Stromal cell of bone marrow (primary cell): ENCODE measurements at regions not wholly inside any gene's neighbourhood (a gene's known extent, or its start where the extent isn't known, plus 50 kb on each side); places are given as distances from the start of the nearest gene placed in this dataset.
A peak's percentile ranks its signal among the peaks of the same experiment; 100 is the strongest.

Experiments used
- DNase-seq: peaks from one replicate; pipeline ENCODE4 v3.0.0-alpha.2; 2012; ENCODE audit warnings: low read depth

DNA sequence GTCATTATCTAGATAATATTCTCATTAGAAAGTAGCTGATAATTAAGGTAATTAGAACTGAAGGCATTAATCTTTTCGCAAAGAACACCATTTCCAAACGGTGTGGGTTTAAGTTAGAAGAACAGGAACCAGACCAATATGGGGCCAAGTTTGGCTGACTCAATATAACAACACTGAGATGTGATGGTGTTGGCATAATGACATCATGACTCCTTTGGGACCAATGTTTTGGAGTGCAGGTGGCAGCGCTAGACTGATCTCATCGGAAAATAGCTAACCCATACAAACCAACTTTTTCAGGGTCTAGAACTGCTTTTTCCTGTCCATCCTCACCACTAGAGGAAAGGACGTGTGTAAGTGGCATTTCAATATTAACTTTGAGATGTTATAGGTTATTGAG is 1171.7 kb upstream of the ZEB2 start:
- DNase-seq, result no peak

DNA sequence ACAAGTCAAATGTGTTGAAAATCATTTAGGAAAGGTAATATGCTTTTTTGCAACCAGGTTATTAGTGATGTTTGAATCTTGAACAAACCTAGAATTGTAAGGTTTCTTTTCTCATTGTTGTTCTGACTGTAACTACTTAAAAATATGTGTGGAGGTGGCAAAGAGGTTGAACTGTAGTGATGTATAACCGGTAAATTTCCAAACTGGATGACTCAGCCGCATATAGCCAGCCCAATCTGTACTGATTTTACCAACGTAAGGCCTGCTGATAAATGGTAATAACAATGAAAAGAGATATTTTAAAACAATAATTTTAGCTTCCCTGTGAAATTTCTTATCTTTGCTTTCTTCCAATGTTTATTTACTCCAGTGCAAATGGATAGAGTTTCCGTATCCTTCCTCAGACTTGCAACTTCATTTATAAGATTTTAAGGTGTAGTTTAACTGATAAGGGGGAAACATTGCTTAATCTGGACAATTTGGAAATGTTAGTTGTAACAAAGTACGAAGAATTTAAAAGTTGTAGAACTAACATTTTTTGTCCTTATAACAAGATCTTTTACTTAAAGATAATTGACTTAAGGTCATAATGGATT is 1170.4 kb upstream of the ZEB2 start:
- DNase-seq, result no peak

DNA sequence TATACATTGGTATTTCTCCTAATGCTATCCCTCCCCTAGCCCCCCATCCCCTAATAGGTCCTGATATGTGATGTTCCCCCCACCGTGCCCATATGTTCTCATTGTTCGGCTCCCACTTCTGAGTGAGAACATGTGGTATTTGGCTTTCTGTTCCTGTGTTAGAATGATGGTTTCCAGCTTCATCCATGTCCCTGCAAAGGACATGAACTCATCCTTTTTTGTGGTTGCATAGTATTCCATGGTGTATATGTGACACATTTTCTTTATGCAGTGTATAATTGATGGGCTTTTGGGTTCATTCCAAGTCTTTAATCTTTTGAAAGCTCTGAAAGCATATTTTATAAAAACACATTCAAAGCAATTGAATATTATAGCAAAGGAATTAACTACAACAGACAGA is 1169.4 kb upstream of the ZEB2 start:
- no peak for DNase-seq

DNA sequence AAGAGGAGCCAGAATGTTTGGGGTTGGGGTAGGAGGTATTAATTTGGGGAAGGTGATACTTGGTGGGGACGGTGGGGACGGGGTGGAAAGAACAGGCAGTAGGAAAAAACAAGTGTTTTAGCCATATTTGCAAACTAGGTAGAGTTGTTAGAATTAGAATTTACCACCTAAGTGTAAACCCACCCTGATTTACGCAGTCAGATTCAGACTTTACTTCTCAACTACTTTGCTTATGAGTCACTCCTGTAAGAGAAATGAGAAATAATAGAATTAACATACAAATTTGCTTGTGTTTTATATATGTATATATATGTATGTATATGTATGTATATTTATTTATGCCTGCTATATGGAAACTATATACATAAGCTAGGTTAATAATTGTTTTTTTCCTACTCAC is 1168.2 kb upstream of the ZEB2 start:
- DNase-seq, result no peak

DNA sequence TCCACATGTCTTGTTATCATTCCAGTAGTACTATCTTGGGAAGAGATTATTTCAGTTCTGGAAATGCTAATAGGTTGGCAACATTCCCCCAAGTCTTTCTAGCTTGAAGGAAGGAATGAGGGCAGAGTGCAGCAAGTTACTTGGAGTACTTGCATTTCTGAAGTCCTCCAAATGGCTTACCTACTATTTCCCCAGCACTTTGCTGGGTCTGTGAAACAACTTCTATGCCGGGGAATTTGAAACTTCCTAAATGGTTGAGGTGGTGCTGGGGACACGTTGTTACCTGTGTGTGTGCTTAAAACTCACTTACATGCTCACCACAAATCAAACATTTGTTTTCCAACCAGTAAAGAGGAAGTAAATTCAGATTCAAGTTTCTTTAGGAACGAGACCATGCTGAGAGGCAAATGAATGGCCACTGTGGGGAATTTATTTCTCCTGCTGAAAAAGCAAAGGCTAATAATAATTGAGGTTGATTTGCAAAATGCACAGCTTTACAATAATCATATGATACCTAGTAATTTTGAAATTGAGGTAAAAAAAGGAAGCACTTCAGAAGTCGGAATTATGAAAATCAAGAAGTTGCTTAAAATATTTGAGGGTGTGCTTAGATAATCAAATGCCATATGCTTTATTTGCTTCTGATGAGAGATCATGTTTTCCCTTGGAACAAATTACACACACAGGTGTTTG is 1167.7 kb upstream of the ZEB2 start:
- no peak for DNase-seq

DNA sequence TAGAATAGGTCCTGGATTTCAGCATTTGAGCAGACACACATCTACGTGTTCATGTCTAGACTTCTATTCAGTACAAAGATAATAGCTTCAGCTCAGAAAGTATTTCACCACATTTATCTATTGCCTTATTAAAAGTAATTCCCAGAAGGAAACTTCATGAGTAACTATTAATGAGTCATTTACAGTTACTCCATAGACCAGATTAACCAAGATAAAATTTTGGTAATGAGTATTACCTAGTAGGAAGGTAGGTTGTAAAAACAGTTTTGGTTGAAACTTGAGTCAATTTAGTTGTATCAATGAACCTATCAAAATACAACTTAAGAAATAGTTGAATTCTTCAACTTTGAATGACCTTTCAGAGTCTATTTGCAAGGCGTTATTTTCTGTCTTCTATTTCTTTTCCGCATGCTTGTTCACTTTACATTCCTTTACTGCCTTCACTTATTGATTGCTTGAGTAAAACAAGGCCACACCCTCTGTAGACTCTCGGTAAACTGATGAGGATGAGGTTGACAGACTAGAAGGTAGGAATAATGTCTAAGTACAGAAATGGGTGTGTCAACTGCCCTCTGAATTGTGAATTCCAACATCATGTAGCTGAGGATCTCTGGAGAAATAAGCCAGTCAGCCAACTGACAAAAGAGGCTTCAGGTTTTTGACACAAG is 1165.6 kb upstream of the ZEB2 start:
- no peak for DNase-seq

DNA sequence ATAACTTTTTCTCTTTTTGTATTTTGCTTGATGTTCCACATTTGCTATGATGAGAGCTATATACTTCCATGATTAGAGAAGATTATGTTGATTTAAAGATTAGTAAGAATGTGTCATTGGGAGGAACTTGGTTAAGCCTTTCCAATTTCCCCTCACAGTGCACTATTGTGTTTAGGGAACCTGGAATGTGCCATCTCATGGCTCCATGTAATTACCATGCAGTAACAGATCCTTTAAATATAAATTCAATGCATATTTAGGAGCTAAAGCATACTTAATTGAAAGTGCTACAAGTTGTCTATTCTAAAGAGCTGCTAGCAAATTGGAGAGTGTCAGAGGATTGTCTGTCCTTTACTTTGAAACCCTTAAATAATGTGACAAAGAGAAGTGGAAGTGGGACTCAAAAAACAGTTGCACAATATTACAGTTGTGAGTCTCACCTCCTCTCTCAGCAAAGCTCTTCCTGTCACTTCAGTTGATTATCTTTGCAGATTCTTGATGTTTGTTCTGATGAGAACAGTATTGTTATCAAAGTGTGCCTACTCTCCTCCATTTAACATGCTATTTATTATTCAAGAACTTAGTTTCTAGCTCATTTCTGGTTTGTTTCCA is 1162.7 kb upstream of the ZEB2 start:
- peak; percentile 40 for DNase-seq

DNA sequence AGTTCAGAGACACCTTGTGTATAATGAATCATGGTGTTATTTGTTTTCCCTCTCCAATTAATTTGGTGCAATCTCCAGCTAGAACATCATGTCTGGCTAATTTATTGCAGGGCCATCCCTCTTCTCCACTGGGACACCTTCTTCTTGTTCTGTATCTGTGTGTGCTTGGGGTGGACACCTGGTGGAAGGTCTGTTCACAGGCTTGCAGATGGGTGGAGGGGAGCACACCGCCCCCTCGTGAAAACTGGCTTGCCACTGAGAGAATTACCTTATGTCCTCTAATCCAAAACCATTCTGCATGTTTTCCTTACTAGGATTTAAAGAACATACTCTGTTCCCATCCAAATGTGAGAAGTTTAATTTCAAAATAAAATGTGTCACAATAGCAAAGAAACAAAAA is 1160.4 kb upstream of the ZEB2 start:
- no peak for DNase-seq

DNA sequence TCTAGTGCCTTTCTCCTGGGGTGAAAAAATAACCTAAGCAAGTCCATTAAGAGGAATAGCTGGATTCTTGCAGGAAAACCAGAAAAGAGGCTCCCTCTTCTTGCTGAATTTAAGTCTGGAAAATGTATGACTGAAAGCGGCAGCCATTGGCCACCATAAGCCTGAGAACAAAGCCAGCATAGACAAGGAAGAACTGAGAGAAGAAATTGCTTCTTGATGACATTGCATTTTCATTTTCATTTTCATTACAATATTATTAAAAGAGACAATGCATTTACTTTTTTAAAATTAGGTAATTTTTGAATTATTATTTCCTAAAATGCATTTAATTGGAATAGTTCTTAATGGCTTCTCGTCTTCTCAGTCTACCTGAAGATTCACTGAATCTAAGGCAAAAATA is 1157.5 kb upstream of the ZEB2 start:
- DNase-seq, result no peak

DNA sequence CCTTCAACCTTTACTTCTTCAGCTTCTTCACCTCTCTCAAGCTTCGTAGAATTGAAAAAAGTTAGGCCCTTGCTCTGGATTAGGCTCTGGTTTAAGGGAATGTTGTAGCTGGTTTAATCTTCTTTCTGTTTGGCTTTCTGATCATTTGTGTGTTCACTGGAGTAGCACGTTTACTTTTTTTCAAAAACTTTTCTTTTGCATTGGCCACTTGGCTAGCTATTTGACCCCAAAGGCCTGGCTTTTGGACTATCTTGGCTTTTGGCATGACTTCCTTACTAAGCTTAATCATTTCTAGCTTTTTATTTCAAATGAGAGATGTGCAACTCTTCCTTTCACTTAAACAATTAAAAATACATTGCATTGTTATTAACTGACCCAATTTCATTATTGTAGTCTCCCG is 1154.8 kb upstream of the ZEB2 start:
- DNase-seq, result no peak

DNA sequence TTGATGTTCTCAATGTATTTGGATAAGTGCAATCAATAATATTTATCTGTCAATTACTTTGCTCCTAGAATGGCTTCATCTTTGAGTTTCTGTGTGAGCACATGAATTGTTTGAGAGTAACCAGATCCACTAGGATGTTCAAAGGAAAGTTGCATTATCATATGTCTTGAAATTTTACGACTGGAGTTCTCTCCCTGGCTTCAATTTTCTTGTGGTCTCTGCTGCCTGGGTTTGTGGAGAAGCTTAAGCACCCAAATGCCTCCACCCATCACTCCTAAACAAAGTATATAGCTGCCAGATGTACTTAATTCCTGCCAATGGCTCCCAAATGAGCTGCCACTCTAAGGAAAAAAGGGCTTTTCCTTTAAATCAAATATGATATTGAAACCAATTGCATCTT is 1149.4 kb upstream of the ZEB2 start:
- DNase-seq, result no peak

DNA sequence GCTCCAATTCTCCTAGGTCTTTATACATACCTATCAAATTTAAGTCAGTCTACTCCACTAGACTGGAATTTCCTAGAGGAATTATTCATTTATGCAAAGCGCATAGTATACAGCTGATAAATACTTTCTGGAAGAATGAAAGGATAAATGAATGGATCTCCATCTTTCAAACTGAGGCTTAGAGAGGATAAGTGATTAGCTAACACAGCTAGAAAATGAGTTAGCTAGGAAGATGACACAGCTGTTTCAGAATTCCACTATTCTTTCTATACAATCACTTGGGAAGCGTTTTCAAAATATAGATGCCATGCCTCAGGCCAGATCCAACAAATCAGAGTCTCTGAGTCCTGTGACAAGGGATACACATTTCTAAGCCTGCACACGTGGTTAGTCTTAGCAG is 1146.6 kb upstream of the ZEB2 start:
- DNase-seq, result no peak

DNA sequence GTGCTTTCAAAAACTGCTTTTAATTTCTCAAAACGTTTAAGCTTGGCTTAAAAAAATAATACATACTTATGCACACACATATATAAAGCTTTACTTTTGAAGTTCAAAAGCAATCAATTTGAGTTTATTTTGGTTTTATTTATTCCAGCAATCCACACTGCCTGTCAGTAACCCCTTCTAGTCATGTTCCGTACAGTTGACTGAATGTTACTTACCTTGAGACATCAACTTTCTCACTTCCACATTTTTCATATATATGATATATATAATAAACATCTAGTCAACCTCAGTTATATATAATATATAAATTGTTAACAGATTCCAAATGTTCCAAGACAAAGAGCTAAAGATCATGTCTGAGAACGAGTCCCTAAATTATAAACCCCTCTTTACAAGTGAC is 1137.3 kb upstream of the ZEB2 start:
- no peak for DNase-seq

DNA sequence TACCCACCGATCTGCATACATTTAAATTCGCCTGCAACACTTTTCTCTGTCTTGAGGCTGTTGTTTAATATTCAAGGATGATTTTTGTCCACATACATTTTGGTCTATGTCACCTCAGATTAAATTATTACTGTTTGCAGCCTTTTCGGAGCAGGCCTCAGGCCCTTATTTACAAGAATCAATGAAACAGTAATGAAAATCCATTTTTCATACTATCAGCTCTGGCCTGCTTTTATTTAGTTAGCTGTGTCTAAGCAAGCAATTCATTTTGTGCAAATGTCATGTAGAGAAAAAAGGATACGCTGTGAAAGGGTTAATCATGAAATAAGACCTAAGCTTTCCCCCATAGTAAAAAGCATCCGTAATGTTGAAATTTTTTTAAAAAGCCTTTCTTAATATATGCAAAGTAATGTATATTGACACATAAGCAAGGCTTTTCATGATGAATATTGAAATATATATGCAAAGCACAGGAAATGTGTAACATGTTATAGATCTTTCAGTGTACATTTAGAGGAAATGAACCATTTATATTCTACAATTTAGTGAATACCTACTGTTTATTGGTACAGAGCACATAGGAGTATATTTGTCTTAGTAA is 1135.3 kb upstream of the ZEB2 start:
- DNase-seq, result no peak

DNA sequence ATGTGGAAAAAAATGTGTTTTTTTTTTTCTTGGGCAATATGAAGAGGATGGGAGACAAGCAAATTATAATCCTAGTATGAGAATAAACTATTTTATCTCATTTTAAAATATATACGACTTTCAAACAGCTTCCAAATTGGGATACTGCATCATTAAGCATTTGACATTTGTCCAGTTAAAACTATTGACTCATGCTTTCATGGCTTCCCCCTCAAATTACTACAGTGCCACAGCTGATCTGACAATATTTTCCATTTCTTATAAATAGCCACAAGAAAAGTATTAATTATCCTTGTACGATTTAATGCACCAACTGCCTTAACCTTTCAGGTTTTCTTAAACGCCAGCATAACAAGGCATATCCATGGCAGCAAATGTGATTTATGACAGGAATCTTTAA is 1134.8 kb upstream of the ZEB2 start:
- peak; percentile 29 for DNase-seq

DNA sequence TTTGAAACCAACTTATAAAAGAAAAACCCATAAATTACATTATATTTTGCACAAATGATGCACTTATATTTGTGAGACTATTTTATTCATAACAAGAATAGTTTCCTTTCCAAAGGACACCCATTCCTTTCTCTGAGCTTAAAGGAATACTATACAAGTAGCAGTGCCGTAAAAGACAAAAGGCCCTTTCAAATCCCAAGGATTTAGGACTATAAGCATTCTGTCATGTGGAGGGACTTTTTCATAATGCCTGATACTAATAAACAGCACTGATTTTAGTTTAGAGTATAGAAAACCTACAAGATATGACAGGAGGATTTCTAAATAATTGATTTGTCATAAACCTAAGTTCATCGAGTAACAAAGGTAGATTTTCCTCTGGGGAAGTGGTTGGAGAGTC is 1134.2 kb upstream of the ZEB2 start:
- DNase-seq, result no peak

DNA sequence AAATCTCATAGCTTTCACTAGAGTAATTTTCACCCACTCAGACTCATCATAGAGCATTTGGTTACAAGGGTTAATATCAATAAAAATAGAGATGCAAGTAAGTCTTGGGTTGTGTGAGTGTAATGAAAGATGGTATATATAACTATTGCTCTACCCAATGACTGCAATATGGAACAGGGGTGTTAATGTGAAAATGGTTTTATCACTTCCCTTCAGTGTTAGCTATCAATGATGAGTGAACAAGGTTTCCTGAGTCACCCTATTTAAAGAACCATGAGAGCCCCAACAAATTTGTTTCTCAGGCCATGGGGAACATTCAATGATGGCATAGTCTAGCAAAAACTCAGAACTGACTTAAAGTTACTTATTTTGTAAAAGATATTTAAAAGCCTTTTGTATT is 1133.6 kb upstream of the ZEB2 start:
- no peak for DNase-seq

DNA sequence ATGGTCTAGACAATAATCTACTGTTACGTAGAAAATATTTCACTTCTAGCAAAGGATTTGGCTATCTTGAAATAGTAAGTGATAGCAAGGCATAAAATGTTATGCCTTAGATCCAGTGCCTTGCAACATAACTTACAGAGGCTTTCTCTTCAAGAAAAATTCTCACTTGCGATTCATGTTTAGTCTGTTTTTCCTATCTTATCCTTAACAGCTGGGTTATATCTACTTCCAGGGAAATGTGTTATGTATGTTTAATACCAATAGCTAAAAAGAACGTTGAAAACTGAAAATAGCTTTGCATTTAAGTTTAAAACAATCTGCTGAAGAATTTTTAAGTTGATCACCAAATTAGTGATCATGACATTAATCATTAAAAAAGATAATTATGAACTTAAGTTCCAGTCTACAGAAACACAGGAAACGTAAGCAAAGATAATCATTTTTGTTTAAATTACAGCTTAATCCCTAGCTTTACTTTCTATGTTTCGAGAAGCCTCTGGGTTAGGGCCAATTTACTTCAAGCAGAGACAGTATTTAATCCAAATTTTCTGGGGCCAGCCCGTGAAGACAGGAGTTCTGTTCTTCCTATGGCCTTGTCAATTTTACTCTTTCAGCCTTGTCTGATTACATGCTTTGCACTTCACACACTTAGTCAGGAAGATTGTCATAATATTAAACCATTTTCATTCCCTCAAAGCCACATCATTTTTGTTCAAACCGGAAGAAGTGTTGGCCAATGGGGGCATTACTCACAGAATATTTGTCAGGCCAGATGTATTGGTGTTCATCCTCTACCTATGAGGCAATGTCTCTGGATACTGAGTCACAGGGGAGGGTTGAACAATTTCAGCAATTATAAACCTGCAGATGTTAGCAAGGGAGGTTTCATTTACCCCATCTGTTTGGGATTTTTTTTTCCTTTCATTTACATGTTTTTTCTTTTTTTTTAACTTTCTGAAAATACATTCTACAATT is 1132.9 kb upstream of the ZEB2 start:
- peak; percentile 78 for DNase-seq

DNA sequence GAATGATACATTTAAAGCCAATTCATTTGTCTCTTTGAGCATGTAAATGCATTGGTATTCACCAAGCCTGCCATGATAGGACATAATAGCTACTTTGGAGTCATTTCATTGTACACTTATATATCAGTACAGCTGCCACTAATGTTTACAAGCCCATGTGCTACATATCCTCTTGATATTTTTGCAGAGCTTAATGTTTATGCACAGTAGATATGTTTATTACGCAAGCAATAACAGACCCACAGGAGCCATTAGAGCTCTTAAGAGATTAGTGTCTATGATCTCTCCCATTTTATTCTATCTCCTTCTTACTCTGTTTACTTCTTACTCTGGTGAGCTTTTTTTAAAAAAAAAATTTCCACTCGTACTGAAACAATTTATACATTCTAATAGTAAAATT is 1132.1 kb upstream of the ZEB2 start:
- no peak for DNase-seq

DNA sequence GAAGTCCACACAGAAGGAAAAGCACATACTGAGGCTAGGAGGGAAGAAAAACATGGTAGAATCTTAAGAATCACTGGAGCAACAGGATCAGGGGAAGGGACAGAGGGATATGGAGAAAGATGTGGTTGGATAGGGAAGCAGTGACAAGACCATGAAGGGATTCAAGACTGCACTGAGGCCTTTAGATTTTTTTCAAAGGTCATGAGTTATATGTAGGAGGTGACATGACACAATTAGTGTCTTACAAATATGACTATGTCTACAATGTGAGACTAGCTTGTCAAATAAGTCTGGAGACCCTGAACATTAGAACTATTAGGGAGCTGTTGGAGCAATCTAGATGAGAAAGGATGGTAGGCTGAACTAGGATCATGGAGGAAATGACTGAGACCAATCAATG is 1130.3 kb upstream of the ZEB2 start:
- no peak for DNase-seq

DNA sequence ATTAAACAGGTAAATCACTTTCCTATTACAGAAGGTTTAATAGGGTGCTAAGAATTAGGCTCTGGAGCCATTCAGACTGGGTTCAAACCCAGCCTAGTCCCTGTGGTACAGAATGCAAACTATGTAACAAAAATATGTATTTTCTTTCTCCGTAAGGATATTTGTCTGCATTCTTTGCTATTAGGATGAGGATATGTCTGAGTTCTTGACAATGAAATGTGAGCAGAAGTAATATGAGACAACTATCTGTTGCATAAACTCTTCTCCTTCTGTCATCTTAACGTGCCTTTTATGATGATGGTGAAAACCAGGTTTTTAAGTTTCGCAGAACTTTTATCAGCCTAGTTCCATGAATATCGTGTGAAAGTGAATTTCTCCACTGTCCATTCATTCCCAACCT is 1129.1 kb upstream of the ZEB2 start:
- no peak for DNase-seq

DNA sequence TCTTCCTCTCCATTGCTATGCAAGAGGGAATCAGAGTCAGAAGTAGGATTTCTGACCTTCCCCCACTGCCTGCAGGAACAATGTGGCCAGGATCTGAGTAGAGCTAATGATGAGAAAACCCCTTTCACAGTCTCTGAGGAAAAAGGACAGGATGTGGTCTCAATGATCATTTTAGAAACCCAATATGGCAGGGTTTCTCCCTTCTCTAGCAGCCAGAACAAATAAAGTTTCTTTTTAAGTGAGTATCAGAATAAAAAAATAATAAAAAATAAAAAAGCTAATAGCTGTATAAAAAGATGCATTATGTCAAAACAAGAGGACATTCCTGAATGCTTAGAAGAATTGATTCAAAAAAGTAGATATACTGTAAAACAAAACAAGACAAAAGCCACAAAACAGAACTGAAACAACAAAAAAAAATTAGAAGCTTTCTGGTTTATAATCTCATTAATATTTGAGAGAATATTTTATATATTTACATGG is 1124.9 kb upstream of the ZEB2 start:
- DNase-seq, result no peak
